ENCODE measurements at regions not wholly inside any gene's neighbourhood (a gene's known extent, or its start where the extent isn't known, plus 50 kb on each side); places are given as distances from the start of the nearest gene placed in this dataset.
A peak's percentile ranks its signal among the peaks of the same experiment; 100 is the strongest.
"Not testable (repeated sequence)": the region's sequence is repeated elsewhere in the genome, so short reads cannot be mapped to it uniquely, and the experiment has no call there.

GRCh38 chr2:91422102-91422501 is 2730.6 kb downstream of the RPIA start:
- H3K4me3 ChIP-seq (ENCODE audit: low read depth, low read length); DNase-seq (ENCODE audit: low read depth); in situ Hi-C loops (cut with HindIII; ENCODE audit: low sequenced_read_pairs): not testable (repeated sequence)

GRCh38 chr2:91427148-91427547 is 2735.7 kb downstream of the RPIA start:
- DNase-seq (ENCODE audit: low read depth); H3K4me3 ChIP-seq (ENCODE audit: low read depth, low read length); in situ Hi-C loops (cut with HindIII; ENCODE audit: low sequenced_read_pairs): not testable (repeated sequence)

GRCh38 chr2:91441932-91442245 is 2750.4 kb downstream of the RPIA start:
- peak overlapping the region; percentile 30 for H3K4me3 ChIP-seq (ENCODE audit: low read depth, low read length)
- DNase-seq (ENCODE audit: low read depth); in situ Hi-C loops (cut with HindIII; ENCODE audit: low sequenced_read_pairs): not testable (repeated sequence)

GRCh38 chr2:91442246-91442905 is 2750.9 kb downstream of the RPIA start:
- no peak for DNase-seq (ENCODE audit: low read depth)
- TF ChIP-seq CTCF (IDR thresholded peaks at IDR 0.05; ENCODE audit: low read depth, low read length, missing control alignments): no peak
- peak overlapping the region; percentile 30 for H3K4me3 ChIP-seq (ENCODE audit: low read depth, low read length)
- in situ Hi-C loops (cut with HindIII; ENCODE audit: low sequenced_read_pairs): no loop called here

- DNase-seq (ENCODE audit: low read depth); in situ Hi-C loops (cut with HindIII; ENCODE audit: low sequenced_read_pairs): not testable (repeated sequence)
- H3K4me3 ChIP-seq (ENCODE audit: low read depth, low read length): peak overlapping the region; percentile 30
Measured at GRCh38 chr2:91442906-91443729, 2751.6 kb downstream of the RPIA start.

- in situ Hi-C loops (cut with HindIII; ENCODE audit: low sequenced_read_pairs); H3K4me3 ChIP-seq (ENCODE audit: low read depth, low read length); DNase-seq (ENCODE audit: low read depth): not testable (repeated sequence)
Measured at GRCh38 chr2:91443730-91444115, 2752.2 kb downstream of the RPIA start.

- DNase-seq (ENCODE audit: low read depth); in situ Hi-C loops (cut with HindIII; ENCODE audit: low sequenced_read_pairs); H3K4me3 ChIP-seq (ENCODE audit: low read depth, low read length): not testable (repeated sequence)
Measured at GRCh38 chr2:91445705-91446104, 2754.2 kb downstream of the RPIA start.

- in situ Hi-C loops (cut with HindIII; ENCODE audit: low sequenced_read_pairs); H3K4me3 ChIP-seq (ENCODE audit: low read depth, low read length); DNase-seq (ENCODE audit: low read depth): not testable (repeated sequence)
Measured at GRCh38 chr2:91446489-91446888, 2755.0 kb downstream of the RPIA start.

GRCh38 chr2:91446915-91447314 is 2755.4 kb downstream of the RPIA start:
- in situ Hi-C loops (cut with HindIII; ENCODE audit: low sequenced_read_pairs); DNase-seq (ENCODE audit: low read depth); H3K4me3 ChIP-seq (ENCODE audit: low read depth, low read length): not testable (repeated sequence)

GRCh38 chr2:91447508-91447907 is 2756.0 kb downstream of the RPIA start:
- H3K4me3 ChIP-seq (ENCODE audit: low read depth, low read length); DNase-seq (ENCODE audit: low read depth); in situ Hi-C loops (cut with HindIII; ENCODE audit: low sequenced_read_pairs): not testable (repeated sequence)

GRCh38 chr2:91462292-91462691 is 2770.8 kb downstream of the RPIA start:
- DNase-seq (ENCODE audit: low read depth); in situ Hi-C loops (cut with HindIII; ENCODE audit: low sequenced_read_pairs); H3K4me3 ChIP-seq (ENCODE audit: low read depth, low read length): not testable (repeated sequence)

GRCh38 chr2:91463007-91463406 is 2771.5 kb downstream of the RPIA start:
- DNase-seq (ENCODE audit: low read depth); H3K4me3 ChIP-seq (ENCODE audit: low read depth, low read length); in situ Hi-C loops (cut with HindIII; ENCODE audit: low sequenced_read_pairs): not testable (repeated sequence)

- in situ Hi-C loops (cut with HindIII; ENCODE audit: low sequenced_read_pairs); H3K4me3 ChIP-seq (ENCODE audit: low read depth, low read length); DNase-seq (ENCODE audit: low read depth): not testable (repeated sequence)
Measured at GRCh38 chr2:91466780-91467363, 2775.4 kb downstream of the RPIA start.

GRCh38 chr2:91476244-91476935 is 2784.9 kb downstream of the RPIA start:
- in situ Hi-C loops (cut with HindIII; ENCODE audit: low sequenced_read_pairs); H3K4me3 ChIP-seq (ENCODE audit: low read depth, low read length); DNase-seq (ENCODE audit: low read depth): not testable (repeated sequence)

GRCh38 chr2:91476936-91477246 is 2785.4 kb downstream of the RPIA start:
- in situ Hi-C loops (cut with HindIII; ENCODE audit: low sequenced_read_pairs); H3K4me3 ChIP-seq (ENCODE audit: low read depth, low read length); DNase-seq (ENCODE audit: low read depth): not testable (repeated sequence)

- in situ Hi-C loops (cut with HindIII; ENCODE audit: low sequenced_read_pairs); DNase-seq (ENCODE audit: low read depth): not testable (repeated sequence)
- peak overlapping the region; percentile 38 for H3K4me3 ChIP-seq (ENCODE audit: low read depth, low read length)
Measured at GRCh38 chr2:91477291-91477690, 2785.8 kb downstream of the RPIA start.
